ENCODE measurements at regions not wholly inside any gene's neighbourhood (a gene's known extent, or its start where the extent isn't known, plus 50 kb on each side); places are given as distances from the start of the nearest gene placed in this dataset.

GRCh38 chrX:25527596-25527995 is 511.8 kb upstream of the ARX start:
- intact Hi-C loops (cut with micrococcal nuclease), result no loop called here
- in situ Hi-C loops (cut with MboI), result no loop called here
- 4% methylated on average over 3 of the region's 3 CpGs for WGBS (ENCODE audit: insufficient coverage, low coverage, missing lambda C conversion rate)
- Histone ChIP-seq H3K4me2 (ENCODE audit: insufficient read depth, low read length) (no peak overlapping the region), H3K27me3 (ENCODE audit: control insufficient read depth in 2 of 2, insufficient read depth in 2 of 2, low read length in 2 of 2) (no peaks in the 10 kb centered on the region), H2AFZ (ENCODE audit: low read depth, low read length) (no peak overlapping the region), H3K4me1 (replicated peaks in 1 of 2; ENCODE audit: control insufficient read depth in 2 of 2, insufficient read depth in 2 of 2, low read length in 2 of 2) (no peaks in the 10 kb centered on the region), H3K27ac (ENCODE audit: extremely low read depth, low read depth, low read length) (no peak overlapping the region), H3K4me3 (no peak overlapping the region), H4K20me1 (replicated peaks; ENCODE audit: control insufficient read depth, insufficient read depth, low read length) (no peaks in the 10 kb centered on the region), H3K9me1 (ENCODE audit: control insufficient read depth, insufficient read depth, low read length) (no peaks in the 10 kb centered on the region), H3K36me3 (ENCODE audit: control insufficient read depth, insufficient read depth, low read length) (no peaks in the 10 kb centered on the region), H3K9me3 (replicated peaks; ENCODE audit: control insufficient read depth, insufficient read depth, low read depth, low read length) (no peaks in the 10 kb centered on the region), H3K9ac (ENCODE audit: insufficient read depth in 1 of 2, low read depth in 2 of 2, low read length in 2 of 2) (no peak overlapping the region), H3K79me2 (ENCODE audit: control insufficient read depth, insufficient read depth, low read length) (no peaks in the 10 kb centered on the region)
- CTCF ChIA-PET (ENCODE audit: low intra/inter-chr PET ratio), result no interaction called here
- ATAC-seq, result no peak
- POLR2A ChIA-PET, result no interaction called here
- DNase-seq (ENCODE audit: extremely low read depth in 1 of 4, low spot score in 3 of 4), result no peak
- BruUV-seq (replicated peaks), result no TSS peak
- FAIRE-seq, result no peak
- TF ChIP-seq BRF1 (IDR thresholded peaks at IDR 0.05; ENCODE audit: borderline replicate concordance, extremely low read depth, insufficient read length), result no peak
- TF ChIP-seq MCM2 (IDR thresholded peaks at IDR 0.05; ENCODE audit: low read depth), result no peak

GRCh38 chrX:25531096-25531495 is 515.3 kb upstream of the ARX start:
- no peaks in the 10 kb centered on the region for H3K27me3 ChIP-seq (ENCODE audit: control insufficient read depth in 2 of 2, insufficient read depth in 2 of 2, low read length in 2 of 2)
- no peaks in the 10 kb centered on the region for H3K9me3 ChIP-seq (replicated peaks; ENCODE audit: control insufficient read depth, insufficient read depth, low read depth, low read length)
- intact Hi-C loops (cut with micrococcal nuclease) (no loop called here), in situ Hi-C loops (cut with MboI) (no loop called here)
- H3K27ac ChIP-seq (ENCODE audit: extremely low read depth, low read depth, low read length), result no peak overlapping the region
- no peak overlapping the region for H2AFZ ChIP-seq (ENCODE audit: low read depth, low read length)
- ChIA-PET CTCF (ENCODE audit: low intra/inter-chr PET ratio) (no interaction called here), POLR2A (no interaction called here)
- FAIRE-seq, result no peak
- no TSS peak for BruUV-seq (replicated peaks)
- no peak overlapping the region for H3K4me3 ChIP-seq
- H3K4me2 ChIP-seq (ENCODE audit: insufficient read depth, low read length), result no peak overlapping the region
- H3K4me1 ChIP-seq (replicated peaks in 1 of 2; ENCODE audit: control insufficient read depth in 2 of 2, insufficient read depth in 2 of 2, low read length in 2 of 2), result no peaks in the 10 kb centered on the region
- H4K20me1 ChIP-seq (replicated peaks; ENCODE audit: control insufficient read depth, insufficient read depth, low read length), result no peaks in the 10 kb centered on the region
- H3K9me1 ChIP-seq (ENCODE audit: control insufficient read depth, insufficient read depth, low read length), result no peaks in the 10 kb centered on the region
- no peaks in the 10 kb centered on the region for H3K36me3 ChIP-seq (ENCODE audit: control insufficient read depth, insufficient read depth, low read length)
- no peak for DNase-seq (ENCODE audit: extremely low read depth in 1 of 4, low spot score in 3 of 4)
- H3K9ac ChIP-seq (ENCODE audit: insufficient read depth in 1 of 2, low read depth in 2 of 2, low read length in 2 of 2), result no peak overlapping the region
- no peak for ATAC-seq
- H3K79me2 ChIP-seq (ENCODE audit: control insufficient read depth, insufficient read depth, low read length), result no peaks in the 10 kb centered on the region
- TF ChIP-seq ZNF77 (CRISPR knock-in tag; IDR thresholded peaks at IDR 0.05) (no peak), PRMT5 (CRISPR knock-in tag; IDR thresholded peaks at IDR 0.05) (no peak), RERE (CRISPR knock-in tag; IDR thresholded peaks at IDR 0.05; ENCODE audit: borderline replicate concordance) (no peak), NR0B1 (IDR thresholded peaks at IDR 0.05; ENCODE audit: partially characterized antibody) (no peak), IFI16 (CRISPR knock-in tag; IDR thresholded peaks at IDR 0.05) (no peak), CCNT2 (IDR thresholded peaks at IDR 0.05; ENCODE audit: borderline replicate concordance, extremely low read depth, insufficient read length, low read depth, low read length) (no peak), MYBL2 (IDR thresholded peaks at IDR 0.05; ENCODE audit: low read depth) (no peak), MYBL2 (CRISPR knock-in tag; IDR thresholded peaks at IDR 0.05; ENCODE audit: borderline replicate concordance) (no peak)
- 0% methylated on average over 1 of the region's 1 CpG for WGBS (ENCODE audit: insufficient coverage, low coverage, missing lambda C conversion rate)

Measured in K562 (cell line).